Caco-2 (cell line): ENCODE measurements at regions not wholly inside any gene's neighbourhood (a gene's known extent, or its start where the extent isn't known, plus 50 kb on each side); places are given as distances from the start of the nearest gene placed in this dataset.

Source experiments
- BruUV-seq: library from RNA; stranded (reverse); fragments of 400-500 nt; replicated peaks from 2 replicates; lab custom pipeline; 2021; lab: Mats Ljungman, UMichigan
- CTCF ChIA-PET: fragments of 300-600 bp; sonication (Branson Sonifier 250); formaldehyde crosslinking; loops from one replicate; lab custom pipeline; 2022; ENCODE audit warnings: antibody characterized with exemption; lab: Charles Lee
- POLR2A ChIA-PET: fragments of 300-600 bp; sonication (Branson Sonifier 250); formaldehyde crosslinking; loops from one replicate; lab custom pipeline; 2022; ENCODE audit warnings: antibody characterized with exemption; lab: Charles Lee
- DNase-seq, 2 experiments: peaks; one replicate each; pipeline versions ENCODE4 v3.0.0 to v3.0.0-alpha.2; 2020 to 2022
- H3K27me3 ChIP-seq: replicated peaks from 2 replicates; pipeline ENCODE4 v1.6.0; 2011; ENCODE audit warnings: low read length; ENCODE audit not compliant: control insufficient read depth, insufficient read depth
- H3K36me3 ChIP-seq: 2 replicates; pipeline ENCODE4 v1.5.1; 2011; ENCODE audit warnings: low read length; ENCODE audit not compliant: control insufficient read depth, insufficient read depth
- H3K4me1 ChIP-seq: fragments of 250-450 bp; sonication (Bioruptor Pico); 2 replicates; pipeline ENCODE4 v1.5.1; 2020; ENCODE audit warnings: mild to moderate bottlenecking
- H3K4me3 ChIP-seq: 2 replicates; pipeline ENCODE4 v1.5.1; 2011; ENCODE audit warnings: low read depth, mild to moderate bottlenecking, control low read depth, low read length
- H3K9me3 ChIP-seq: fragments of 250-450 bp; sonication (Bioruptor Pico); 2 replicates; pipeline ENCODE4 v1.5.1; 2020; ENCODE audit warnings: mild to moderate bottlenecking, moderate library complexity
- H3K27ac Mint-ChIP-seq: one replicate; pipeline ENCODE4 v1.8.0; 2022; ENCODE audit warnings: mixed read lengths; ENCODE audit not compliant: unreplicated experiment
- H3K27me3 Mint-ChIP-seq: one replicate; pipeline ENCODE4 v1.8.0; 2022; ENCODE audit warnings: mixed read lengths; ENCODE audit not compliant: insufficient read depth, unreplicated experiment
- H3K36me3 Mint-ChIP-seq: one replicate; pipeline ENCODE4 v1.8.0; 2022; ENCODE audit warnings: mild to moderate bottlenecking, mixed read lengths; ENCODE audit not compliant: insufficient read depth, unreplicated experiment
- H3K4me1 Mint-ChIP-seq: one replicate; pipeline ENCODE4 v1.8.0; 2022; ENCODE audit warnings: low read depth, mixed read lengths; ENCODE audit not compliant: unreplicated experiment
- H3K4me3 Mint-ChIP-seq: one replicate; pipeline ENCODE4 v1.8.0; 2022; ENCODE audit warnings: mild to moderate bottlenecking, moderate library complexity, mixed read lengths; ENCODE audit not compliant: unreplicated experiment
- H3K9me3 Mint-ChIP-seq: one replicate; pipeline ENCODE4 v1.8.0; 2022; ENCODE audit warnings: mixed read lengths; ENCODE audit not compliant: unreplicated experiment
- intact Hi-C: fragments of 100-400 bp; cut with micrococcal nuclease; formaldehyde crosslinking; loops from one replicate; pipeline ENCODE4 v1.10.0; 2022; ENCODE audit not compliant: unreplicated experiment
- TF ChIP-seq, protein P1 (sequence below), 2 experiments: fragments of 200-600 bp in 1 of 2; IDR thresholded peaks; 1 replicate in 1 of 2; 2 replicates in 1 of 2; pipeline versions ENCODE4 v1.5.1 to v1.8.0; 2011 to 2022; ENCODE audit warnings: antibody characterized with exemption in 1 of 2, control low read depth in 1 of 2, inconsistent platforms in 1 of 2, low read depth in 1 of 2, low read length in 1 of 2, mild to moderate bottlenecking in 1 of 2, moderate library complexity in 1 of 2; ENCODE audit not compliant: insufficient read depth in 1 of 2, severe bottlenecking in 1 of 2, unreplicated experiment in 1 of 2

DNA sequence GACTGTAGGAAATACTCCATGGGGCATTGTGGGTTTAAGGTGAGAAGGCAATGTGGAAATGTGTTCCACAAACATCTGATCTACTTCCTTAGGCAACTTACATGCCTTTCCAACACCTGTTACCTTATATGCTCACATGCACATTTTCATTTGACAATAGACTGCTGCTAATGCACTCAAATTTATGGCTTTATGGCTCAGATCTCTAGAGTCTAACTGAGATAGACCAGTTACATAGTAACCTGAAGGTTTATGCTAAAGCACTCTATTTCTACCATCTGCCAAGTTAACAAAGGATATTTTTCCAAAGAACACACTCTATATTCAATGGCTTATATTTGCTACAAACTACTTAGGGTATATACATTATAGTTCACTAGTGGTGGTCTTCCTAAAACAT lies 969.0 kb downstream of the TECRL start:
- H3K4me1 Mint-ChIP-seq: no peaks in the 10 kb centered on the region
- CTCF ChIA-PET: no interaction called here
- H3K4me3 ChIP-seq: no peak overlapping the region
- TF ChIP-seq, protein P1, sequence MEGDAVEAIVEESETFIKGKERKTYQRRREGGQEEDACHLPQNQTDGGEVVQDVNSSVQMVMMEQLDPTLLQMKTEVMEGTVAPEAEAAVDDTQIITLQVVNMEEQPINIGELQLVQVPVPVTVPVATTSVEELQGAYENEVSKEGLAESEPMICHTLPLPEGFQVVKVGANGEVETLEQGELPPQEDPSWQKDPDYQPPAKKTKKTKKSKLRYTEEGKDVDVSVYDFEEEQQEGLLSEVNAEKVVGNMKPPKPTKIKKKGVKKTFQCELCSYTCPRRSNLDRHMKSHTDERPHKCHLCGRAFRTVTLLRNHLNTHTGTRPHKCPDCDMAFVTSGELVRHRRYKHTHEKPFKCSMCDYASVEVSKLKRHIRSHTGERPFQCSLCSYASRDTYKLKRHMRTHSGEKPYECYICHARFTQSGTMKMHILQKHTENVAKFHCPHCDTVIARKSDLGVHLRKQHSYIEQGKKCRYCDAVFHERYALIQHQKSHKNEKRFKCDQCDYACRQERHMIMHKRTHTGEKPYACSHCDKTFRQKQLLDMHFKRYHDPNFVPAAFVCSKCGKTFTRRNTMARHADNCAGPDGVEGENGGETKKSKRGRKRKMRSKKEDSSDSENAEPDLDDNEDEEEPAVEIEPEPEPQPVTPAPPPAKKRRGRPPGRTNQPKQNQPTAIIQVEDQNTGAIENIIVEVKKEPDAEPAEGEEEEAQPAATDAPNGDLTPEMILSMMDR (IDR thresholded peaks at IDR 0.05; ENCODE audit: insufficient read depth in 1 of 2, low read depth in 1 of 2, low read length in 1 of 2, severe bottlenecking in 1 of 2, unreplicated experiment in 1 of 2): no peak
- H3K27ac Mint-ChIP-seq: no peak overlapping the region
- intact Hi-C loops: no loop called here
- no peaks in the 10 kb centered on the region for H3K36me3 Mint-ChIP-seq
- no peaks in the 10 kb centered on the region for H3K9me3 Mint-ChIP-seq
- H3K36me3 ChIP-seq: no peaks in the 10 kb centered on the region
- no peaks in the 10 kb centered on the region for H3K27me3 ChIP-seq
- no peak overlapping the region for H3K4me3 Mint-ChIP-seq
- POLR2A ChIA-PET: no interaction called here
- H3K4me1 ChIP-seq: no peaks in the 10 kb centered on the region
- H3K27me3 Mint-ChIP-seq: no peaks in the 10 kb centered on the region
- H3K9me3 ChIP-seq: no peaks in the 10 kb centered on the region
- no peak for DNase-seq
- BruUV-seq: no TSS peak

DNA sequence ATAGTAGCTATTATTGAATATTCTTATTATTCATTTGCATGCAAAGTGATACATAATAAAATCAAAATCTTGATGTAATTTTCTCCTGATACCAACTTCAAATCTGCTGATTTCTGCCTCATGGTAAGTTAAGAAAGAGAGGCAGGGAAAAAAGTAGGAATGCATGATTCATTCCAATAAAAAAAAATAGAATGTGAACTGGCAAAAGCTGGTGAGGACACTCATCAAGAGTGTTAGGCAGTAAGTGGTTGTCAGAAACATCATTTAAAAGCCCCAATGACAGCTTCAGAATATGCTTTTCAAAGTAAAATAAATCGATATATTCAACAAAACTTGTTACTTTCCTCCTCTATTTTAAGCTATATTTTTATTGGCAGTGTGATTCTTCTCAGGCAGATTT lies 979.1 kb downstream of the TECRL start:
- no peaks in the 10 kb centered on the region for H3K36me3 Mint-ChIP-seq
- H3K27ac Mint-ChIP-seq: no peak overlapping the region
- no peak overlapping the region for H3K4me3 ChIP-seq
- H3K36me3 ChIP-seq: no peaks in the 10 kb centered on the region
- ChIA-PET POLR2A (no interaction called here), CTCF (no interaction called here)
- intact Hi-C loops: no loop called here
- BruUV-seq: no TSS peak
- no peaks in the 10 kb centered on the region for H3K9me3 Mint-ChIP-seq
- no peaks in the 10 kb centered on the region for H3K4me1 Mint-ChIP-seq
- H3K4me3 Mint-ChIP-seq: no peak overlapping the region
- no peaks in the 10 kb centered on the region for H3K27me3 ChIP-seq
- no peaks in the 10 kb centered on the region for H3K27me3 Mint-ChIP-seq
- no peak for DNase-seq
- H3K4me1 ChIP-seq: no peaks in the 10 kb centered on the region
- no peaks in the 10 kb centered on the region for H3K9me3 ChIP-seq
- TF ChIP-seq, protein P1 (IDR thresholded peaks at IDR 0.05; ENCODE audit: insufficient read depth in 1 of 2, low read depth in 1 of 2, low read length in 1 of 2, severe bottlenecking in 1 of 2, unreplicated experiment in 1 of 2): no peak

DNA sequence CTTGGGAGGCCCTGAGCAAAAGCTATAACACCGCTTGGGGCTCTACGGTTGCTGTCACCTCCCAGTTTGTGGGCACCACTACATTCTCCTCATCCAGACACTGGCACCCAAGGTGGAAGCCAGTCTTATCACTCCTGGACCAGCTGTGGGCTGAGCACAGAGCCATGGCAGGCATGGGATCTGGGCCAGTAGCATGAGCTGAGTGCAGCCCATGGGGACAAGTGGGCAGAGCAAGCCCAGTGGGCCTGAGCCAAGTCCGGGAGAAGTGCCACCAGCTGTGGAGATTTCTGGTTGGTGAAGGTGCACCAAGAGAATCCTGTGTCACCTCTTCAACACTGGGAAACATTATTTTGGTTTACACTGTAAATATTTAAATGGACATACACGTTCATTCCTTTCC lies 1013.0 kb downstream of the TECRL start:
- no peak overlapping the region for H3K4me3 Mint-ChIP-seq
- Histone ChIP-seq H3K9me3 (no peaks in the 10 kb centered on the region), H3K4me1 (no peaks in the 10 kb centered on the region), H3K36me3 (no peaks in the 10 kb centered on the region), H3K27me3 (no peaks in the 10 kb centered on the region), H3K4me3 (no peak overlapping the region)
- BruUV-seq: no TSS peak
- POLR2A ChIA-PET: no interaction called here
- intact Hi-C loops: no loop called here
- DNase-seq: no peak
- H3K36me3 Mint-ChIP-seq: no peaks in the 10 kb centered on the region
- H3K4me1 Mint-ChIP-seq: no peaks in the 10 kb centered on the region
- no peak overlapping the region for H3K27ac Mint-ChIP-seq
- TF ChIP-seq, protein P1 (IDR thresholded peaks at IDR 0.05; ENCODE audit: insufficient read depth in 1 of 2, low read depth in 1 of 2, low read length in 1 of 2, severe bottlenecking in 1 of 2, unreplicated experiment in 1 of 2): no peak
- peaks cover 7% of the 10 kb centered on the region for H3K9me3 Mint-ChIP-seq
- CTCF ChIA-PET: no interaction called here
- no peaks in the 10 kb centered on the region for H3K27me3 Mint-ChIP-seq
